ENCODE measurements at regions not wholly inside any gene's neighbourhood (a gene's known extent, or its start where the extent isn't known, plus 50 kb on each side); places are given as distances from the start of the nearest gene placed in this dataset.

DNA sequence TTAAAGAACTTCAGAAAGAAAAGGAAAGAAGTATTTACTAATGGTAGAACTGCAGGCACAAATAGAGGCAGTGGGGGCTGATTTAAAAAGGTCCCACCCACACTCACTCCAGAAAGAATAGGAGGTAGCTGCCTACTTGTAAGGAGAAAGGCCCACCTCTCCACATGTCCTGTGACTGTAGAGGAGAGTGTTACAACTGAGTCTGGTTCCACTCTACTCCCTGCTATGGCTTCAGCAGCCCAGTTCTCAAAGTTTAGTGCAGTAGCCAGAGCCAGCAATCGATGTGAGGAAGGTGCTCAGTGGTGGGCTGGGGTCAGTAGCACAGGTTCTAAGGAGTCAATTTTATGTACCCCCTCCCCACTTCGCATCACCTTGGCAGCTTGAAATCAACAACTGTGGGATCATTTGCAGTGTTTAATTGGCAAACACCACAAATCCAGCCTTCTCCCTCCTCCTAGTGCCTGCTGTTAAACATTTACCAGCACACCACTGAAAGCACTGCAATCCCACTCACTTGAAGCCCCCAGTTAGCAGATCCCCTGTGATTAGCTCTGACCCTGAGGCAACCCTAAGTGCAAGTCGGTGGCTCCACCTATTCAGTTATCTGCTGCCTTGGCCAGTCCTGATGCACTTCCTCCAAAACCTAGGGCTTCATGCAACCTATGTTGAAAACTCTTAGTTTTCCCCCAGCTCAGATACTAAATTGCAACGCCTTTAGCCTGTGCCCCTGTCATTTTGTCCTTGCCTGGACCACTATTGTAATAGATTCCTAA, 146.6 kb downstream of the BBOX1 start:
- in situ Hi-C loops (cut with MboI; ENCODE audit: low sequenced_read_pairs), result loop anchor here (5.0 kb wide), 2 partner anchors 110 to 290 kb away; no protein-coding TSS in a partner anchor
- TF ChIP-seq RAD21 (IDR thresholded peaks at IDR 0.05; ENCODE audit: low read length), result no peak
- TF ChIP-seq RFX5 (IDR thresholded peaks at IDR 0.05; ENCODE audit: low read depth, low read length), result no peak
- TF ChIP-seq RCOR1 (IDR thresholded peaks at IDR 0.05; ENCODE audit: insufficient replicate concordance, low read length), result no peak

More for the DNA sequence above, 146.6 kb downstream of the BBOX1 start:
- Histone ChIP-seq H2AK9ac (replicated peaks; ENCODE audit: low read depth, low read length, poor library complexity) (no peak overlapping the region), H3K4ac (ENCODE audit: low read depth, low read length) (no peak overlapping the region), H3K56ac (ENCODE audit: extremely low read depth, insufficient read depth, low read length) (no peak overlapping the region), H3K27ac (ENCODE audit: insufficient read depth, low read length) (no peak overlapping the region), H3K79me1 (ENCODE audit: low read depth in 1 of 2, low read length in 2 of 2) (no peaks in the 10 kb centered on the region), H3K27me3 (ENCODE audit: control insufficient read depth, insufficient read depth, low read length) (peaks cover 26% of the 10 kb centered on the region), H2BK5ac (ENCODE audit: low read depth, low read length, poor library complexity, severe bottlenecking) (no peak overlapping the region), H3K36me3 (ENCODE audit: control insufficient read depth, insufficient read depth, low read length) (no peaks in the 10 kb centered on the region), H3K4me3 (ENCODE audit: insufficient read depth, low read depth, low read length) (no peak overlapping the region), H3K23ac (ENCODE audit: low read depth, low read length) (no peak overlapping the region), H2BK15ac (ENCODE audit: low read depth, low read length) (no peak overlapping the region), H3K18ac (ENCODE audit: low read depth, low read length) (no peak overlapping the region), H4K8ac (ENCODE audit: low read depth in 2 of 2, low read length in 2 of 2) (no peak overlapping the region), H3K4me2 (ENCODE audit: low read depth, low read length) (no peak overlapping the region), H3K14ac (replicated peaks; ENCODE audit: low read depth, low read length) (no peak overlapping the region), H3K4me1 (ENCODE audit: control insufficient read depth, insufficient read depth, low read length) (no peaks in the 10 kb centered on the region), H2BK20ac (ENCODE audit: low read depth, low read length) (no peak overlapping the region), H4K91ac (ENCODE audit: insufficient read depth, low read depth, low read length) (no peak overlapping the region), H3K9ac (ENCODE audit: low read depth, low read length) (no peak overlapping the region), H2BK120ac (ENCODE audit: low read depth, low read length) (no peak overlapping the region), H4K5ac (ENCODE audit: low read depth, low read length) (no peak overlapping the region), H2AK5ac (ENCODE audit: low read depth, low read length) (no peak overlapping the region), H4K20me1 (ENCODE audit: insufficient read depth, low read length) (no peaks in the 10 kb centered on the region), H2AFZ (replicated peaks; ENCODE audit: low read length, poor library complexity) (no peak overlapping the region), H3K9me3 (ENCODE audit: control insufficient read depth, insufficient read depth, low read length) (no peaks in the 10 kb centered on the region), H3K9me1 (ENCODE audit: insufficient read depth, low read length) (no peaks in the 10 kb centered on the region)
- ATAC-seq (ENCODE audit: low read depth) (no peak), DNase-seq (no peak)
- POLR2A ChIA-PET (ENCODE audit: unreplicated experiment), result no interaction called here
- BruUV-seq (replicated peaks), result no TSS peak
- dilution Hi-C loops (cut with HindIII; ENCODE audit: low sequenced_read_pairs, unreplicated experiment) (loop anchor here (25.0 kb wide), 1 partner anchor 300 kb away; no protein-coding TSS in a partner anchor), intact Hi-C loops (cut with micrococcal nuclease) (no loop called here)
- WGBS, 2 experiments (ENCODE audit: extremely low coverage in 2 of 2, insufficient read length in 1 of 2), result 47% methylated on average over 2 of the region's 4 CpGs; no CpG with 5 or more reads in 1 of the 2 experiments
- CTCF ChIA-PET, result no interaction called here
